ENCODE measurements at regions not wholly inside any gene's neighbourhood (a gene's known extent, or its start where the extent isn't known, plus 50 kb on each side); places are given as distances from the start of the nearest gene placed in this dataset.

DNA sequence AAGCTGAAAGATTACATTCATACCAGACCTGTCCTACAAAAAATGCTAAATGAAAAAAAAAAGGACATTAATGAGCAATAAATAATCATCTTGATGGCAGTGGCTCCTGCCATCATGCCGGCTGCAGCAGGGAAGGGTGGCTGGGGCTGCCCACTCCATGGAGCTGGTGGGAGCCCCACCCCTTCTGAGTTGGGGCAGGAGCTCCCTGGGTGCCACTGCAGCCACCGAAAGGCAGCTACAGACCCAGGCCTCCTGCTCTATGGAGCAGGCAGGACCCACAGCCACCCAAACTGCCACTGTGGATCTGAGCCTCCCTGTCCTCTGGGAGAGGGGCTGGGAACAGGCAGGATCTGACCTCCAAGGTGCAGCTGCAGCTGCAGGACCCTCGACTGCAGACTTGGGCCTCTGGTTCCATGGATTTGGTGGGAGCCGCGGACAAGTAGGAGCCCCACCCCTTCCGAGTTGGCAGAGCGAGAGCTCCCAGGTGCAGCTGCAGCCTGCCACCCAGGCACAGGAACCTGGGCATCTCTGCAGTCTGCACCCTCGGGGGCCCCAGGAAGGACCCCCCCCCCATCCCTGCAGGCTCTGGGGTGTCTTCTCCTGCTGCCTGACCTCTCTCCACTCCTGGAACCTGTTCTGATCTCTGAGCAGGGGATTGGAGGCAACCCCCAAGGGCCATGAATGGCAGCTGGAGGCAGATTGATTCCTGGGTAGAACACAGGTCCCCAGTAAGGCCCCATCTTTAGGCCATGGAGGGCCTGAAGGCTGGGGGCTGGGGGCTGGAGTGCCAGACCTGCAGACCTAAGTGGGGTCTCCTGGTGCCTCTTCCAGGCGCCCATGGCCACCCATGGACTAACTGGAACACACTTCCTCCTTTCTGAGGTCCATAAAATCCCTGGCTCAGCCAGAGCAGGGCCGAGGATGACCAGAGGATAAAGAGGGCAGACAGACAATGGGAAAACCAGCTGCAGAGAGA lies 70.4 kb upstream of the TTC14 start:
- ATAC-seq, result no peak
- 18% methylated on average over 2 of the region's 10 CpGs for WGBS (ENCODE audit: missing lambda C conversion rate)
- CTCF ChIA-PET, result interaction anchor here (1.0 kb wide), 1 partner anchor 23 kb away, joined by 3 read pairs; no protein-coding TSS in a partner anchor

More for the DNA sequence above, 70.4 kb upstream of the TTC14 start:
- FAIRE-seq, result no peak
- no peak overlapping the region for H3K4me3 ChIP-seq
- POLR2A ChIA-PET, result no interaction called here
- TF ChIP-seq CBX2 (IDR thresholded peaks at IDR 0.05; ENCODE audit: borderline replicate concordance, low read depth) (no peak), HEYL (CRISPR knock-in tag; IDR thresholded peaks at IDR 0.05) (no peak), EHF (CRISPR knock-in tag; IDR thresholded peaks at IDR 0.05) (no peak), HDAC2 (IDR thresholded peaks at IDR 0.05) (no peak), KDM5A (IDR thresholded peaks at IDR 0.05) (no peak), SMC3 (IDR thresholded peaks at IDR 0.05) (no peak), EHMT2 (IDR thresholded peaks at IDR 0.05; ENCODE audit: low read depth) (no peak), KDM1A (IDR thresholded peaks at IDR 0.05; ENCODE audit: low read depth) (no peak), MYC (IDR thresholded peaks at IDR 0.05; ENCODE audit: borderline replicate concordance, low read length) (no peak), SREBF2 (IDR thresholded peaks at IDR 0.05) (no peak)
- TF ChIP-seq, protein P1, sequence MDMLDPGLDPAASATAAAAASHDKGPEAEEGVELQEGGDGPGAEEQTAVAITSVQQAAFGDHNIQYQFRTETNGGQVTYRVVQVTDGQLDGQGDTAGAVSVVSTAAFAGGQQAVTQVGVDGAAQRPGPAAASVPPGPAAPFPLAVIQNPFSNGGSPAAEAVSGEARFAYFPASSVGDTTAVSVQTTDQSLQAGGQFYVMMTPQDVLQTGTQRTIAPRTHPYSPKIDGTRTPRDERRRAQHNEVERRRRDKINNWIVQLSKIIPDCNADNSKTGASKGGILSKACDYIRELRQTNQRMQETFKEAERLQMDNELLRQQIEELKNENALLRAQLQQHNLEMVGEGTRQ (IDR thresholded peaks at IDR 0.05), result no peak
- TF ChIP-seq, protein P2, sequence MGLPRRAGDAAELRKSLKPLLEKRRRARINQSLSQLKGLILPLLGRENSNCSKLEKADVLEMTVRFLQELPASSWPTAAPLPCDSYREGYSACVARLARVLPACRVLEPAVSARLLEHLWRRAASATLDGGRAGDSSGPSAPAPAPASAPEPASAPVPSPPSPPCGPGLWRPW (IDR thresholded peaks at IDR 0.05), result no peak
- TF ChIP-seq, protein P3, sequence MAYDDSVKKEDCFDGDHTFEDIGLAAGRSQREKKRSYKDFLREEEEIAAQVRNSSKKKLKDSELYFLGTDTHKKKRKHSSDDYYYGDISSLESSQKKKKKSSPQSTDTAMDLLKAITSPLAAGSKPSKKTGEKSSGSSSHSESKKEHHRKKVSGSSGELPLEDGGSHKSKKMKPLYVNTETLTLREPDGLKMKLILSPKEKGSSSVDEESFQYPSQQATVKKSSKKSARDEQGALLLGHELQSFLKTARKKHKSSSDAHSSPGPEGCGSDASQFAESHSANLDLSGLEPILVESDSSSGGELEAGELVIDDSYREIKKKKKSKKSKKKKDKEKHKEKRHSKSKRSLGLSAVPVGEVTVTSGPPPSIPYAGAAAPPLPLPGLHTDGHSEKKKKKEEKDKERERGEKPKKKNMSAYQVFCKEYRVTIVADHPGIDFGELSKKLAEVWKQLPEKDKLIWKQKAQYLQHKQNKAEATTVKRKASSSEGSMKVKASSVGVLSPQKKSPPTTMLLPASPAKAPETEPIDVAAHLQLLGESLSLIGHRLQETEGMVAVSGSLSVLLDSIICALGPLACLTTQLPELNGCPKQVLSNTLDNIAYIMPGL (CRISPR knock-in tag; IDR thresholded peaks at IDR 0.05; ENCODE audit: borderline replicate concordance), result no peak
- TF ChIP-seq, protein P4, sequence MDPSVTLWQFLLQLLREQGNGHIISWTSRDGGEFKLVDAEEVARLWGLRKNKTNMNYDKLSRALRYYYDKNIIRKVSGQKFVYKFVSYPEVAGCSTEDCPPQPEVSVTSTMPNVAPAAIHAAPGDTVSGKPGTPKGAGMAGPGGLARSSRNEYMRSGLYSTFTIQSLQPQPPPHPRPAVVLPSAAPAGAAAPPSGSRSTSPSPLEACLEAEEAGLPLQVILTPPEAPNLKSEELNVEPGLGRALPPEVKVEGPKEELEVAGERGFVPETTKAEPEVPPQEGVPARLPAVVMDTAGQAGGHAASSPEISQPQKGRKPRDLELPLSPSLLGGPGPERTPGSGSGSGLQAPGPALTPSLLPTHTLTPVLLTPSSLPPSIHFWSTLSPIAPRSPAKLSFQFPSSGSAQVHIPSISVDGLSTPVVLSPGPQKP (IDR thresholded peaks at IDR 0.05; ENCODE audit: low read depth, low read length), result no peak
- TF ChIP-seq, protein P5, sequence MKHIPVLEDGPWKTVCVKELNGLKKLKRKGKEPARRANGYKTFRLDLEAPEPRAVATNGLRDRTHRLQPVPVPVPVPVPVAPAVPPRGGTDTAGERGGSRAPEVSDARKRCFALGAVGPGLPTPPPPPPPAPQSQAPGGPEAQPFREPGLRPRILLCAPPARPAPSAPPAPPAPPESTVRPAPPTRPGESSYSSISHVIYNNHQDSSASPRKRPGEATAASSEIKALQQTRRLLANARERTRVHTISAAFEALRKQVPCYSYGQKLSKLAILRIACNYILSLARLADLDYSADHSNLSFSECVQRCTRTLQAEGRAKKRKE (CRISPR knock-in tag; IDR thresholded peaks at IDR 0.05; ENCODE audit: low read depth), result no peak
- TF ChIP-seq, protein P6, sequence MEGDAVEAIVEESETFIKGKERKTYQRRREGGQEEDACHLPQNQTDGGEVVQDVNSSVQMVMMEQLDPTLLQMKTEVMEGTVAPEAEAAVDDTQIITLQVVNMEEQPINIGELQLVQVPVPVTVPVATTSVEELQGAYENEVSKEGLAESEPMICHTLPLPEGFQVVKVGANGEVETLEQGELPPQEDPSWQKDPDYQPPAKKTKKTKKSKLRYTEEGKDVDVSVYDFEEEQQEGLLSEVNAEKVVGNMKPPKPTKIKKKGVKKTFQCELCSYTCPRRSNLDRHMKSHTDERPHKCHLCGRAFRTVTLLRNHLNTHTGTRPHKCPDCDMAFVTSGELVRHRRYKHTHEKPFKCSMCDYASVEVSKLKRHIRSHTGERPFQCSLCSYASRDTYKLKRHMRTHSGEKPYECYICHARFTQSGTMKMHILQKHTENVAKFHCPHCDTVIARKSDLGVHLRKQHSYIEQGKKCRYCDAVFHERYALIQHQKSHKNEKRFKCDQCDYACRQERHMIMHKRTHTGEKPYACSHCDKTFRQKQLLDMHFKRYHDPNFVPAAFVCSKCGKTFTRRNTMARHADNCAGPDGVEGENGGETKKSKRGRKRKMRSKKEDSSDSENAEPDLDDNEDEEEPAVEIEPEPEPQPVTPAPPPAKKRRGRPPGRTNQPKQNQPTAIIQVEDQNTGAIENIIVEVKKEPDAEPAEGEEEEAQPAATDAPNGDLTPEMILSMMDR (IDR thresholded peaks at IDR 0.05), result no peak
- TF ChIP-seq, protein P7, sequence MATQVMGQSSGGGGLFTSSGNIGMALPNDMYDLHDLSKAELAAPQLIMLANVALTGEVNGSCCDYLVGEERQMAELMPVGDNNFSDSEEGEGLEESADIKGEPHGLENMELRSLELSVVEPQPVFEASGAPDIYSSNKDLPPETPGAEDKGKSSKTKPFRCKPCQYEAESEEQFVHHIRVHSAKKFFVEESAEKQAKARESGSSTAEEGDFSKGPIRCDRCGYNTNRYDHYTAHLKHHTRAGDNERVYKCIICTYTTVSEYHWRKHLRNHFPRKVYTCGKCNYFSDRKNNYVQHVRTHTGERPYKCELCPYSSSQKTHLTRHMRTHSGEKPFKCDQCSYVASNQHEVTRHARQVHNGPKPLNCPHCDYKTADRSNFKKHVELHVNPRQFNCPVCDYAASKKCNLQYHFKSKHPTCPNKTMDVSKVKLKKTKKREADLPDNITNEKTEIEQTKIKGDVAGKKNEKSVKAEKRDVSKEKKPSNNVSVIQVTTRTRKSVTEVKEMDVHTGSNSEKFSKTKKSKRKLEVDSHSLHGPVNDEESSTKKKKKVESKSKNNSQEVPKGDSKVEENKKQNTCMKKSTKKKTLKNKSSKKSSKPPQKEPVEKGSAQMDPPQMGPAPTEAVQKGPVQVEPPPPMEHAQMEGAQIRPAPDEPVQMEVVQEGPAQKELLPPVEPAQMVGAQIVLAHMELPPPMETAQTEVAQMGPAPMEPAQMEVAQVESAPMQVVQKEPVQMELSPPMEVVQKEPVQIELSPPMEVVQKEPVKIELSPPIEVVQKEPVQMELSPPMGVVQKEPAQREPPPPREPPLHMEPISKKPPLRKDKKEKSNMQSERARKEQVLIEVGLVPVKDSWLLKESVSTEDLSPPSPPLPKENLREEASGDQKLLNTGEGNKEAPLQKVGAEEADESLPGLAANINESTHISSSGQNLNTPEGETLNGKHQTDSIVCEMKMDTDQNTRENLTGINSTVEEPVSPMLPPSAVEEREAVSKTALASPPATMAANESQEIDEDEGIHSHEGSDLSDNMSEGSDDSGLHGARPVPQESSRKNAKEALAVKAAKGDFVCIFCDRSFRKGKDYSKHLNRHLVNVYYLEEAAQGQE (IDR thresholded peaks at IDR 0.05), result no peak
- H3K9me3 ChIP-seq, result no peaks in the 10 kb centered on the region
- no peak overlapping the region for H3K4me2 ChIP-seq
- no peak for DNase-seq (ENCODE audit: low read depth in 1 of 2, low spot score in 1 of 2)
- H3K27ac ChIP-seq, result no peak overlapping the region
- no peaks in the 10 kb centered on the region for H3K4me1 ChIP-seq
